ENCODE measurements at regions not wholly inside any gene's neighbourhood (a gene's known extent, or its start where the extent isn't known, plus 50 kb on each side); places are given as distances from the start of the nearest gene placed in this dataset.
"Not testable (repeated sequence)": the region's sequence is repeated elsewhere in the genome, so short reads cannot be mapped to it uniquely, and the experiment has no call there.

DNA sequence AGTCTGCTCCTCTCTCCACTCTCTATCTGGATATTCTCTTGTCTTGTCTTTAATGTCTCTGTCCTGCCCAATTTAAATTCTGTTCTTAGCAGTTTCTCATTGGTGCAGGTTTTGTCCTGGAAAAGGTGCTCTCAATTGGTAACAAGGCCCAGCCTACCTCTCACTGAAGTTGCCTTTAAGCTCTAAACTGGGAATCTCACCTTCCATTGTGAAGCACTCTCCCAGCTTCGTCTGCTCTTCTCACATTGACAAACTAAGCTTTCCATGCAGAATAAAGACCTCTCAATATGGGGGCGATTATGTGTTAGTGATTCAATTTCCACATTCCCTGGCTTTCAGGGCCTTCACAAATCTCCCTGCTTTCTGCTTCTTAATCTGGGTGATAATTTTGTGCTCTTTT is 1712.2 kb downstream of the GRIK2 start:
- DNase-seq (ENCODE audit: low read depth), result no peak
- H3K4me3 ChIP-seq (ENCODE audit: low read depth, low read length), result no peak overlapping the region

DNA sequence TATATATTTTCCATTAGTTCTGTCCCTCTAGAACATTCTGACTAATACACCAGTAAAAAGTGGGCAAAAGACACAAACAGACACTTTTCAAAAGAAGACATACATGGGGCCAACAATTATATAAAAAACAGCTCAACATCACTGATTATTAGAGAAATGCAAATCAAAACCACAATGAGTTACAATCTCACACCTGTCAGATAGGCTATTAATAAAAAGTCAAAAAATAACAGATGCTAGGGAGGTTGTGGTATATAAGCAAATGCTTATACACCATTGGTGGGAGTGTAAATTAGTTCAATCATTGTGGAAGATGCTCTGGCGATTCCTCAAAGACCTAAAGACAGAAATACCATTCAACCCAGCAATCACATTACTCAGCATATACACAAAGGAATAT is 1707.8 kb downstream of the GRIK2 start:
- no peak for DNase-seq (ENCODE audit: low read depth)
- no peak overlapping the region for H3K4me3 ChIP-seq (ENCODE audit: low read depth, low read length)

DNA sequence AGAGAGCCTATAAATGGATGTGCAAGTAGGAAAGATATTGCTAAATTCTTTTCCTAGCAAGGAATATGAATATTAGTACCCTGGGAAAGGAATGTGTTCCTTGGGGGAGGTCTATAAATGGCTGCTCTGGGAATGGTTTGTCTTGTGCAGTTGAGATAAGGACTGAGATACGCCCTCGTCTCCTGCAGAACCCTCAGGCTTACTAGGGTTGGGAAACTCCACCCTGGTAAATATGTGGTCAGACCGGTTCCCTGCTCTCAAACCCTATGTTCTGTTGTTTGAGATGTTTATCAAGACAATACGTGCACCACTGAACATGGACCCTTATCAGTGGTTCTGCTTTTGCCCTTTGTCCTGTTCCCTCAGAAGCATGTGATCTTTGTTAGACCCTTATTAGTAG is 1698.9 kb downstream of the GRIK2 start:
- not testable (repeated sequence) for DNase-seq (ENCODE audit: low read depth); H3K4me3 ChIP-seq (ENCODE audit: low read depth, low read length)

GRCh38 chr6:103085801-103086200 is 1692.3 kb downstream of the GRIK2 start:
- no peak overlapping the region for H3K4me3 ChIP-seq (ENCODE audit: low read depth, low read length)
- DNase-seq (ENCODE audit: low read depth), result no peak

GRCh38 chr6:103081876-103082630 is 1688.5 kb downstream of the GRIK2 start:
- no peak overlapping the region for H3K4me3 ChIP-seq (ENCODE audit: low read depth, low read length)
- DNase-seq (ENCODE audit: low read depth), result no peak

- H3K4me3 ChIP-seq (ENCODE audit: low read depth, low read length), result no peak overlapping the region
- DNase-seq (ENCODE audit: low read depth), result no peak
Observed at GRCh38 chr6:103081126-103081525, 1687.6 kb downstream of the GRIK2 start.

DNA sequence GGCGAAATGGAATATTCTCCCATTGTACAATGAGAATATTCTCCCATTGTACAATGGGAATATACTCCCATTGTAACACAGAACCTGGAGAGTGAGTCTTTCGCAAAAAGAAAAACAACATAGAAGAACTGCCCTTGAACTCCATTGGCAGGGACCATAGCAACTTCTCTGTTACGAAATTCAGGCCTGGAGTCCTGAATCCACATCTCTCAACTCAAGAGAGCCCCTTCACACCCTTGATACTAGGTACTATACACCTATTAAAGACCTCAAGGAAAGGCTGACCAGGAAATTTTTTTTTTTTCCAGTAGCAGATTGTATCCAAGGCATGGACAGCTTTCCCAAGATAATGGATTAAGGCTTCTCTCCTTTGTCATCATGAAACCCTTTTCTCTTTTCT is 1687.0 kb downstream of the GRIK2 start:
- H3K4me3 ChIP-seq (ENCODE audit: low read depth, low read length), result no peak overlapping the region
- no peak for DNase-seq (ENCODE audit: low read depth)

DNA sequence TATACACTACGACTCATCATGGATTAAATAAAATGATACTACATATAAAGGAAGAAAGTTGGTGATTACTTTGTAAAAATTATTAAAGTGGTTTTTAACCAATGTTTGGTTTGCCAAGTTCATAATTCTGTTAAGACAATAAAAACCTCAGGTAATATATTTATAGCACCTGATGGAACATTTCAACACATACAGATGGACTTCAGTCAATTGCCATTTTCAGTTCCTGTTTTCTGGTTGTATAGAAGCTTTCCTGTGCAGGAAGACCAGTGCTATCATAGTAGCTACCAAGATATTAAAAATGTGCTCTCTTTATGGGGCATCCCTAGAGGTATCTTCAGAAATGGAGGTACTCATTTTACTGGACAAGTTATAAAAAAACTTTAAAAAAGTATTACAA is 1686.4 kb downstream of the GRIK2 start:
- DNase-seq (ENCODE audit: low read depth), result no peak
- no peak overlapping the region for H3K4me3 ChIP-seq (ENCODE audit: low read depth, low read length)

DNA sequence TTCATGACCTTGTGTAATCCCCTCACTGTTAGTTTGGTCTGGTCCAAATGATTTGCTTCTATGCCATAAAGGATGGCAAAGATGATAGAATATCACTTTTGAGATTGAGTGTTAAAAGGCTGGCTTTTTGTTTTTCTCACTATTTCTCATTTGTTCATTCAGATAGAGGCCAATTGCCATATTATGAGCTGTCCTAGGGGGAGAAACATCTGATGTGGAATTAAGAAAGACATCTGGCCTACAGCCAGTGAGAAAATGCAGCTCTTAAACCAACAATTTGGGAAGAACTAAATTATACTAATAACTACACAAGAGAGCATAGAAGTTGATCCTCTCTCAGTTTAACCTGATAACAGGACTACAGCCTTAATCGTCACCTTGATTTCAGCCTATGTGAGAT is 1668.6 kb downstream of the GRIK2 start:
- no peak overlapping the region for H3K4me3 ChIP-seq (ENCODE audit: low read depth, low read length)

DNA sequence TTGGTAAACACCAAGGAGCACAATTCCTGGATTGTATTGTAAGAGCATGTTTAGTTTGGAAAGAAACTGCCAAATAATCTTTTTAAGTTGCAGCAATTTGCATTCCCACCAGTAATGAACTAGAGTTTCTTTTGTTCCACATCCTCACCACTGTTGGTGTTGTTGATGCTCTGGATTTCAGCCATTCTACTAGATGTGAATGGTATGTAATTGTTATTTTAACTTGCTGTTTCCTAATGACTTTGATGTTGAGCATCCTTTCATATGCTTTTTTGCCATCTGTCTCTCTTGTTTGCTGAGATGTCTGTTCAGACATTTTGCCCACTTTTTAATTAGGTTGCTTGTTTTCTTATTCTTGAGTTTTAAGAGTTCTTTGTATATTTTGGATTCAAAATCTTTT is 1654.1 kb downstream of the GRIK2 start:
- no peak overlapping the region for H3K4me3 ChIP-seq (ENCODE audit: low read depth, low read length)

More for the DNA sequence above, 1668.6 kb downstream of the GRIK2 start:
- no peak for DNase-seq (ENCODE audit: low read depth)

DNA sequence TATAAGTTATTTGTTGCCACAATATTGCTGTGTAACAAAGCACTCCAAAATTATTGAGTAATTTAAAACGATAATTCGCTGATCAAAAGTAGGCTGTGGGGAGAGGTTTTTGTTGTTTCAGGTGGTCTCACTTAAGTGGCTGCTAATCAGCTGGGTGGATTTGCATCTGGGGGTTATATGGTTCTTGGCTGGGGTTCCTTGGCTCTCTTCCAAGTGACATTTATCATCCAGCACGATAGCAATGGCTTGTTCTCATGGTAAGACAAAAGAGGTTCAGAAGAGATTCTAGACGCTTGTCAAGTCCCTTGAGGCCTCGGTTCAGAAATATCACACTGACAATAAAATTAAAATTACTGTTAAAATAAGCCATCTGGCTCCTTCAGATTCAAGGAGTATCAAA is 1648.8 kb downstream of the GRIK2 start:
- H3K4me3 ChIP-seq (ENCODE audit: low read depth, low read length), result no peak overlapping the region
- DNase-seq (ENCODE audit: low read depth), result no peak

More for the DNA sequence above, 1654.1 kb downstream of the GRIK2 start:
- DNase-seq (ENCODE audit: low read depth), result no peak

GRCh38 chr6:103036846-103037245 is 1643.3 kb downstream of the GRIK2 start:
- no peak overlapping the region for H3K4me3 ChIP-seq (ENCODE audit: low read depth, low read length)
- no peak for DNase-seq (ENCODE audit: low read depth)

DNA sequence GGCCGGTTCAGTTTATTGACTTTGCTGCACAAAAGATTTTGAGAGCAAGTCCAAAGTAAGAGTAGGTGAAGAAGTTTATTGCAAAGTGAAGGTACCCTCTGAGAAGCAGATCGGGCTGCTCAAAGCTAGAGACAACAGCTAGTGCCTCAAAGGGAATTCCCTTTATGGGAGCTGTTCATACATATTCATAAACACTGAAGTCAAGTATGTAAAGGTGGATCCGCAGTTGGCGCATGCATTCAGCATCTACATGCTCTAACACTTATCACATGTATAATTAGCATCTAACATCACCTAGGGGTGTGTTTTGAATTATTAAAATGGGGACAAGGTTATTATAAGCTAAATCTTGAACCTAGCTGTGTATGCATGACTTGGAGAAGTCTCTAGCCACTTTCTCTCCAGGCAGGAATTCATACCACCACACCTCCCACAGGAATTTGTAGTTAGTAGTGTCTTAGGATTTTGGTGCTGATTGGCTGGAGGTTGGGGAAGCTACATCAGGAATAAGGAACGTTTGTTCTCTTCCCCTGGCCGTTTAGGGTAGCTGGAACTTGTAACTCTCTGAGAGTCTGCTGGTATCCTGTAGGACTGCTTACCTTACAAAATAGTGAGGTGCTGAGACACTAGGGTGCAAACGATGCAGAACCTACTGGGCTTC is 1633.9 kb downstream of the GRIK2 start:
- no peak for DNase-seq (ENCODE audit: low read depth)
- H3K4me3 ChIP-seq (ENCODE audit: low read depth, low read length), result no peak overlapping the region

- DNase-seq (ENCODE audit: low read depth), result no peak
- no peak overlapping the region for H3K4me3 ChIP-seq (ENCODE audit: low read depth, low read length)
Observed at GRCh38 chr6:103018426-103018825, 1624.9 kb downstream of the GRIK2 start.

- no peak for DNase-seq (ENCODE audit: low read depth)
- no peak overlapping the region for H3K4me3 ChIP-seq (ENCODE audit: low read depth, low read length)
Observed at GRCh38 chr6:103017878-103018277, 1624.4 kb downstream of the GRIK2 start.

GRCh38 chr6:103011605-103012004 is 1618.1 kb downstream of the GRIK2 start:
- no peak for DNase-seq (ENCODE audit: low read depth)
- no peak overlapping the region for H3K4me3 ChIP-seq (ENCODE audit: low read depth, low read length)

DNA sequence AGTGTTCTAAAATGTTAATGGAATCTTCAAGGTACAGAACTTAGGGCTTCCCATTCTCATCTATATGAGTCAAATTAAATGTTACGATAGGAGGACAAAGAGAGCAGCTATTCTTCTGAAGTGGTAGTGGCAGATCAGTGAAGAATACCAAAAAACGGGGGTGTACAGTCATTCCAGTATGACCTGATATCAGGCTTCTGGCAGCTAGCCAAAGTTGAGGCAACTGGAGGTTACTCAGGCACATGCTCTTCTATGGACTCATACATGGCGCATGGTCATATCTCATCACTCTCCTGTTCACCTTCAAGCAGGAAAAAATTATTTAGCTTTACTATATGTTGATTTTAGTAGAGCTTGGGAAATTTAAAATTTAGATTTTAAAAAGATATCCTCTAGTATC is 1608.8 kb downstream of the GRIK2 start:
- DNase-seq (ENCODE audit: low read depth), result no peak
- no peak overlapping the region for H3K4me3 ChIP-seq (ENCODE audit: low read depth, low read length)

DNA sequence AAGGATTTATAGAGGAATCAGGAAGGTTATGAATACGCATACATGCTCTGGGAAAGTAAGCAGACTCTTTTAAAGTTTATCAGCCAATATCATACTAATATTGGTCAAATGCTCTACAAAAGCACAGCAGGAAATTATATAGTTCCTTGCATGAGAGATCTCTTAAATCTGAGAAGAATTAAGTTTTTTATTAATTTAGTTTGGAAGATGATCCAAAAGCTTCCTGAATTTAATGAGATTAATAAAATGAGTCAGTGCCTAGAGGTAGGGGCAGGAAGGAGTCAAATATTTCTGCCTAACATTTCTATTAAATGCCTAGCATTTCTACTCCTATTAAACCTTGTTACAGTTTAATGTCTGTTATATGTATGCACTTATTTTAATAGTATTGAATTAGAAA is 1608.2 kb downstream of the GRIK2 start:
- no peak for DNase-seq (ENCODE audit: low read depth)

DNA sequence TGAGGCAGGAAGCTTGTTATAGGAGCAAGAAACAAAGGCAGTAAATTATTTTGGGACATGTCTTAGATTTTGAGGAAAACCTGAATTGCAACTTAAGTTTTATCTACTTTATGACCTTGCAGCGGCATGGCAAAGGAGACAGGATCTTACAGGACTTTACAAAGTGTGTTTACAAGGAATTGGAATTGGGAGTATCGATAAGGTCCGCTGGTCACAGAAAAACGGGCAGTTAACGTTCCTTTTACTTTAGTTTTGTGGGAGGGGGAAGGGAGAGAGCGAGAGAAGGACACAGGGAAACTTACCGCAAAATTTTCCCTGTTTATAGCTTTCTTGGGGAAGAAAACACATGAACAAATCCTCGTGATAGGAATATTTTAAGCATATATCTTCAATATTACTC is 1607.2 kb downstream of the GRIK2 start:
- H3K4me3 ChIP-seq (ENCODE audit: low read depth, low read length), result no peak overlapping the region
- DNase-seq (ENCODE audit: low read depth), result no peak

More for the DNA sequence above, 1608.2 kb downstream of the GRIK2 start:
- no peak overlapping the region for H3K4me3 ChIP-seq (ENCODE audit: low read depth, low read length)

DNA sequence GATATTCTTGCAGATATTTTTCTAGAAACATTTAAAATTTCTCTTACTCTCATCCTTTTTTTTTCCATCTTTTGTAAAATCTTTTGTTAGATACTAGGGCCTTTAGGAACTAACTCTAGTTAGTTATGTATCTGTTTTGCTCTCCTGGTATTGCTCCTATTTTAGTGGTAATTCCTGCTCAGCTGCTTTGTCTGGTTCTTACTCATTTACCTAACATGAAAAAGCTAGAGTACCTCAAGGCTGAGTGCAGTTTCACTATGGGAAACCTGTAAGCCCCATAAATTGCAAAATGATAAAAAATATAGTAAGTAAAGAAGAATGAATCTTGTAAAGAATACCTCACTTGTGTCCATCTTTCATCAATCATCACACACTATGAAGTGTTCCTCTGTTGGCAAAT is 1602.0 kb downstream of the GRIK2 start:
- no peak overlapping the region for H3K4me3 ChIP-seq (ENCODE audit: low read depth, low read length)
- no peak for DNase-seq (ENCODE audit: low read depth)

DNA sequence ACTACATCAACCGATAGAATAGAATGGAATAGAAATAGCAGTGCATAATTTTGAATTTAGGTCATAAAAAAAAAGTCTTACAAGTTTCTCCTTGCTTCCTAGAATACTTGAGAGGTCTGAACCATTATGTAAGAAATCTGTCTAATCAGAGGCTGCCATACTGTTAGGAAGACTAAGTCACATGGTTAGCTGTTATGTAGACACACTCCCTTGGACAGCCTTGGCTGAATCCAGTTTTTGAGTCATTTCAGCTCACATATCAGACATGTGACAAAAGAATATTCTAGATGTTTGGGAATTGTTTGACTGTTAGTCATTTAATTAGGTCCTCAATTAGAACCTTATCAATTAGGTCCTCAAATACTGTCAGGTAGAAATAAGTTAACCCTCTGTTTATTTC is 1601.4 kb downstream of the GRIK2 start:
- H3K4me3 ChIP-seq (ENCODE audit: low read depth, low read length), result no peak overlapping the region
- DNase-seq (ENCODE audit: low read depth), result no peak

All from skeletal muscle cell (primary cell).